C4-2B (cell line): ENCODE measurements at regions not wholly inside any gene's neighbourhood (a gene's known extent, or its start where the extent isn't known, plus 50 kb on each side); places are given as distances from the start of the nearest gene placed in this dataset.

Source experiments
- H3K27ac ChIP-seq: fragments of 450-650 bp; 2 replicates; pipeline ENCODE4 v1.5.1; 2017
- CTCF ChIP-seq: fragments of 450-650 bp; conservative IDR thresholded peaks from 2 replicates; pipeline ENCODE4 v1.5.1; 2017; ENCODE audit warnings: mild to moderate bottlenecking
- ZFX ChIP-seq: fragments of 450-650 bp; IDR thresholded peaks from 2 replicates; pipeline ENCODE4 v1.6.1; 2017

GRCh38 chr6:33950891-33951889 lies 147.4 kb upstream of the MLN start:
- TF ChIP-seq CTCF (no peak), ZFX (no peak)
- no peak overlapping the region for H3K27ac ChIP-seq

DNA sequence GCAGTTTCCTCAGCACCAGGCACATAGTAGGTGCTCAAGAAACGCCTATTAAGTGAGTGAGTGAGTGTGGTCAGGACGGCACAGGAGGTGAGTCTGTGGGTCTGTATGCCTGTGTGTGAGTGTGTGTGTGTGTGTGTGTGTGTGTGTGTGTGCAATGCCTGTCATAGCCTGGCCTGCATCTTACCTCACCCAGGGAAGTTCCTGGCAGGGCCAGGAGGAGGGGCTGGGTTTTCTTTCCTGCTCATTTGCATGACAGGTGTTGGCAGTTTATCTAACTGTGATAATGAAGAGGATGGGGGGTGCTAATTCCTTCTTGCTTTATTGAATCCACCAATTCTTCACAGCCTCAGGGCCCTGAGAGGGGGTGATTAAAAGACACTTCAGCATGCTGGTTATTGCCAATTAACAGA lies 146.7 kb upstream of the MLN start:
- TF ChIP-seq ZFX, result no peak
- TF ChIP-seq CTCF, result no peak
- no peak overlapping the region for H3K27ac ChIP-seq

GRCh38 chr6:33949877-33950435 lies 146.2 kb upstream of the MLN start:
- no peak for TF ChIP-seq CTCF
- no peak for TF ChIP-seq ZFX
- H3K27ac ChIP-seq, result no peak overlapping the region

DNA sequence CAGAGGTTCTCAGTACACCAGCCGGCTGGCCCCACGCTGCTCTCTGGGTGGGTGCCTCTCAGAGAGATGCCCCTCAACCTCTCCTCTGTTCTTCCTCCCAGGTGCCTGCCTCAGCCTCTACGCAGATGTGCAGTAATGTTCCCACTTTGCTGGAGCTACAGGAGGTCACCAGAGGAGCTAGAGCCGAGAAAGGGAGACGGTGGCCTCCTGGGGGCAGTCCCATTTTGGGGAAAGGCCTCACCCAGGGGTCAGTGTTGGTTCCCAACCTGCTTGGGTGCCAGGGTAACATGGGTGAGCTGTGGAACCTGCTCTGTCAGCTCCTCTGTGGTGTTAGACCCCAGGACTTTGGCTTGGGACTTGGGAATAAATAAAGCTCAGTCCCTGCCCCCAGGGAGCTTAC lies 145.3 kb upstream of the MLN start:
- no peak overlapping the region for H3K27ac ChIP-seq
- TF ChIP-seq CTCF (no peak), ZFX (no peak)

DNA sequence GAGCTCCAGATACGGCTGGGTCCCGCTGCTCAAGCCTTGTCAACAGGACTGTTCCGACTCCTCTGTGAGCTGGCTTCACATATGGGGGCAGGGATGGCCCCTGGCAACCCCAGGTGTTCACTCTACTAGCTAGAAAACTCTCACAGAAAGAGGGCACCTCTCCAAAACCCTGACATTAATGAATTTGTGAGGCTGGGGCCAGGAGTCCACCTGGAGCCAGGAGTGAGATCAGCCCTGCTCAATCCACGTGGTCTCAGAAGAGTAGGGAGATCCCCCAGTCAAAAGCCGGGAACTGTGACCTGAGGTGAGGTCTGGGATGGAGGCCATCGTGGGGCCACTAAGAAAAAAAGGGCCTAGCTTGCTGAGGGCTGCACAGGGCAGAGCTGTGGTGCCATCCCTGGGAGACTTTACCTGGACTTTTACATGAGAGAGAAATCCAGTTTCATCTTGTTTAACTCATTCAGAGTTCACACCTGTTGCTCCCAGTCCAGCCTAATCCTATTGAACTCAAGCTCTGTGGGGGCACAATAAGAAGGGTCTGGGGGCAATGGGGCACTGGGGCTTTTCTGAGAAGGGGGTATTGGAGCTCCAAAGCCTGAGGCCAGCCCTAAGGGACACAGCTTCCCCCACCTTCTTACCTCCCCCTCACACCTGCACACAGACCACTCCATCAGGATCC lies 144.3 kb upstream of the MLN start:
- TF ChIP-seq ZFX, result no peak
- no peak for TF ChIP-seq CTCF

GRCh38 chr6:33947047-33947446 lies 143.2 kb upstream of the MLN start:
- no peak overlapping the region for H3K27ac ChIP-seq
- TF ChIP-seq ZFX, result no peak

More for the DNA sequence above, 144.3 kb upstream of the MLN start:
- no peak overlapping the region for H3K27ac ChIP-seq

- TF ChIP-seq CTCF (no peak), ZFX (no peak)
- H3K27ac ChIP-seq, result no peak overlapping the region
These were observed 142.1 kb upstream of the MLN start for GRCh38 chr6:33945931-33946330.
